Fibroblast of pulmonary artery (primary cell): ENCODE measurements at regions not wholly inside any gene's neighbourhood (a gene's known extent, or its start where the extent isn't known, plus 50 kb on each side); places are given as distances from the start of the nearest gene placed in this dataset.

Source experiments
- DNase-seq: peaks from one replicate; pipeline ENCODE4 v3.0.0-alpha.2; 2010; ENCODE audit warnings: low read depth
- H3K4me3 ChIP-seq: replicated peaks from 2 replicates; pipeline ENCODE4 v1.5.1; 2011; ENCODE audit warnings: low read depth, mild to moderate bottlenecking, control low read depth, low read length, moderate library complexity
- TF ChIP-seq, protein P1 (sequence below): IDR thresholded peaks from 2 replicates; pipeline ENCODE4 v1.5.1; 2011; ENCODE audit warnings: mild to moderate bottlenecking, control low read depth, low read length, inconsistent platforms; ENCODE audit errors: missing control alignments

DNA sequence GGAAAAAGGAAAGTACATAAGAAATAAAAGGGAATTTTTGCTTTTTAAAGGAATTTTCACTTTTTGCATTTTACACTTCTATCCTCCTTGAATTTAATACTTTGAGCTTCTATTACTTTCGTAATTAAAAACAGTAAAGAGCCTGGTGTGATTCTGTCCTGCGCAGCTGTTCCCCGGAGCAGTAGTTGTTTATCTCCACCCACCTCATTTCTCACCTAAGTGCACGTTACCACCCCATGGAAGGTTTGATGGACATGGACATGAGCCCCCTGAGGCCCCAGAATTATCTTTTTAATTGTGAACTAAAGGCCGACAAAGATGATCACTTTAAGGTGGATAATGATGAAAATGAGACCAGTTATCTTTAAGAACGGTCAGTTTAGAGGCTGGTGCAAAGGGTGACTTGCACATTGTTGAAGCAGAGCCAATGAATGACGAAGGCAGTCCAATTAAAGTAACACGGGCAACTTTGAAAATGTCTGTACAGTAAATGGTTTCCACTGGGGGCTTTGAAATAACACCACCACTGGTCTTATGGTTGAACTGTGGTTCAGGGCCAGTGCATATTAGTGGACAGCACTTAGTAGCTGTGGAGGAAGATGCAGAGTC, 52.1 kb upstream of the TEX13D start:
- no peak for DNase-seq
- TF ChIP-seq, protein P1, sequence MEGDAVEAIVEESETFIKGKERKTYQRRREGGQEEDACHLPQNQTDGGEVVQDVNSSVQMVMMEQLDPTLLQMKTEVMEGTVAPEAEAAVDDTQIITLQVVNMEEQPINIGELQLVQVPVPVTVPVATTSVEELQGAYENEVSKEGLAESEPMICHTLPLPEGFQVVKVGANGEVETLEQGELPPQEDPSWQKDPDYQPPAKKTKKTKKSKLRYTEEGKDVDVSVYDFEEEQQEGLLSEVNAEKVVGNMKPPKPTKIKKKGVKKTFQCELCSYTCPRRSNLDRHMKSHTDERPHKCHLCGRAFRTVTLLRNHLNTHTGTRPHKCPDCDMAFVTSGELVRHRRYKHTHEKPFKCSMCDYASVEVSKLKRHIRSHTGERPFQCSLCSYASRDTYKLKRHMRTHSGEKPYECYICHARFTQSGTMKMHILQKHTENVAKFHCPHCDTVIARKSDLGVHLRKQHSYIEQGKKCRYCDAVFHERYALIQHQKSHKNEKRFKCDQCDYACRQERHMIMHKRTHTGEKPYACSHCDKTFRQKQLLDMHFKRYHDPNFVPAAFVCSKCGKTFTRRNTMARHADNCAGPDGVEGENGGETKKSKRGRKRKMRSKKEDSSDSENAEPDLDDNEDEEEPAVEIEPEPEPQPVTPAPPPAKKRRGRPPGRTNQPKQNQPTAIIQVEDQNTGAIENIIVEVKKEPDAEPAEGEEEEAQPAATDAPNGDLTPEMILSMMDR = no peak
- H3K4me3 ChIP-seq = no peak overlapping the region

DNA sequence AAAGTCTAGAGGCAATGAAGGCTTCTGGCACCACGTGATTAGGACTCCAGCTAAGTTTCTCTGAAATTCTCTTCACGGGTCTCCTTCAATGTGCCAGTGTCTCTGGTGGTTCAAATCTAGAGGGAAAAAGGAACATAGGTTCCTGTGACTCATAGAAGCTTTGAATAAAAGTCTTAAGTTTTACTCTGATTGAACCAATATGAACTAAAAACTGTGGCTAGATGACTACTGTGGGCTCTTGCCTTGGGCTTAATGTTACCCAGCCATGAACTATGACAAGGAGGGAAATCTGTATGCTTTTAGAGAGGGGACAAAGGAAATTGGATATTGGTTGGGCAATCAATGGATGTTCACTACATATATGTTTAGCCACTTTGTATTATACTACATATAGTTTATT, 49.9 kb upstream of the TEX13D start:
- no peak for DNase-seq
- no peak overlapping the region for H3K4me3 ChIP-seq
- TF ChIP-seq, protein P1 = no peak
